CD14-positive monocyte (primary cell): ENCODE measurements at regions not wholly inside any gene's neighbourhood (a gene's known extent, or its start where the extent isn't known, plus 50 kb on each side); places are given as distances from the start of the nearest gene placed in this dataset.

Source experiments
- DNase-seq, 3 donors: peaks; one replicate each; pipeline ENCODE4 v3.0.0-alpha.2; 2011 to 2022
- H2AFZ ChIP-seq: 2 replicates; pipeline ENCODE4 v1.6.0; 2012; ENCODE audit warnings: mild to moderate bottlenecking, low read depth, low read length, inconsistent platforms; ENCODE audit not compliant: insufficient read depth, poor library complexity, severe bottlenecking
- H3K27ac ChIP-seq, 2 donors: 1 replicate in 1 of 2; 2 replicates in 1 of 2; pipeline ENCODE4 v1.5.1; 2012 to 2013; ENCODE audit warnings: low read length in 2 of 2, control low read depth in 1 of 2, inconsistent platforms in 1 of 2, low read depth in 1 of 2, mild to moderate bottlenecking in 1 of 2
- H3K27me3 ChIP-seq, 2 donors: one replicate each; pipeline versions ENCODE4 v1.6.0 to v1.6.1; 2011 to 2013; ENCODE audit warnings: low read length in 2 of 2; ENCODE audit not compliant: control insufficient read depth in 2 of 2, insufficient read depth in 2 of 2
- H3K36me3 ChIP-seq, 2 donors: replicated peaks in 1 of 2; 1 replicate in 1 of 2; 2 replicates in 1 of 2; pipeline versions ENCODE4 v1.5.1 to v1.6.1; 2012 to 2013; ENCODE audit warnings: low read length in 2 of 2, control low read depth in 1 of 2, inconsistent platforms in 1 of 2, mild to moderate bottlenecking in 1 of 2; ENCODE audit not compliant: insufficient read depth in 2 of 2, control insufficient read depth in 1 of 2
- H3K4me1 ChIP-seq, 2 donors: 1 replicate in 1 of 2; 2 replicates in 1 of 2; pipeline versions ENCODE4 v1.5.1 to v1.6.1; 2012 to 2013; ENCODE audit warnings: low read length in 2 of 2, control low read depth in 1 of 2, inconsistent platforms in 1 of 2, mild to moderate bottlenecking in 1 of 2, moderate library complexity in 1 of 2; ENCODE audit not compliant: insufficient read depth in 2 of 2, control insufficient read depth in 1 of 2
- H3K4me2 ChIP-seq: replicated peaks from 2 replicates; pipeline ENCODE3; 2012; ENCODE audit warnings: low read length, moderate library complexity, mild to moderate bottlenecking; ENCODE audit not compliant: poor library complexity, severe bottlenecking; ENCODE audit errors: extremely low read depth
- H3K4me3 ChIP-seq, 3 experiments: fragments of 200-600 bp in 1 of 3; sonication (generic) in 1 of 3; replicated peaks in 1 of 3; 1 replicate in 2 of 3; 2 replicates in 1 of 3; pipeline ENCODE4 v1.5.1; 2011 to 2013; ENCODE audit warnings: low read length in 3 of 3, mild to moderate bottlenecking in 3 of 3, control low read depth in 2 of 3, low read depth in 2 of 3, inconsistent platforms in 1 of 3, moderate library complexity in 1 of 3
- H3K79me2 ChIP-seq: 2 replicates; pipeline ENCODE4 v1.6.0; 2012; ENCODE audit warnings: mild to moderate bottlenecking, control low read depth, inconsistent platforms, low read length, moderate library complexity; ENCODE audit not compliant: insufficient read depth
- H3K9ac ChIP-seq: 2 replicates; pipeline ENCODE4 v1.6.0; 2017; ENCODE audit warnings: low read length, mild to moderate bottlenecking; ENCODE audit not compliant: insufficient read depth, poor library complexity, severe bottlenecking
- H3K9me3 ChIP-seq, 2 donors: replicated peaks in 1 of 2; 1 replicate in 1 of 2; 2 replicates in 1 of 2; pipeline versions ENCODE4 v1.5.1 to v1.6.1; 2012 to 2013; ENCODE audit warnings: low read length in 2 of 2, control low read depth in 1 of 2; ENCODE audit not compliant: control insufficient read depth in 1 of 2, insufficient read depth in 1 of 2
- H4K20me1 ChIP-seq: 2 replicates; pipeline ENCODE4 v1.6.0; 2012; ENCODE audit warnings: mild to moderate bottlenecking, low read length, control low read depth, moderate library complexity; ENCODE audit not compliant: insufficient read depth
- H3K27ac Mint-ChIP-seq, 7 donors: one replicate each; pipeline ENCODE4 v1.8.0; 2020; ENCODE audit warnings: mild to moderate bottlenecking in 7 of 7, mixed read lengths in 7 of 7, moderate library complexity in 6 of 7, inconsistent platforms in 2 of 7
- H3K27me3 Mint-ChIP-seq, 3 donors: one replicate each; pipeline ENCODE4 v1.8.0; 2021 to 2022; ENCODE audit warnings: low read depth in 3 of 3, mild to moderate bottlenecking in 3 of 3, mixed read lengths in 3 of 3, moderate library complexity in 3 of 3, inconsistent platforms in 1 of 3
- H3K36me3 Mint-ChIP-seq, 2 donors: one replicate each; pipeline ENCODE4 v1.8.0; 2020; ENCODE audit warnings: mixed read lengths in 2 of 2, inconsistent platforms in 1 of 2, mild to moderate bottlenecking in 1 of 2
- H3K4me1 Mint-ChIP-seq: one replicate; pipeline ENCODE4 v1.8.0; 2020; ENCODE audit warnings: mild to moderate bottlenecking, mixed read lengths
- H3K4me3 Mint-ChIP-seq, 2 donors: one replicate each; pipeline ENCODE4 v1.8.0; 2020; ENCODE audit warnings: mild to moderate bottlenecking in 2 of 2, mixed read lengths in 2 of 2, moderate library complexity in 1 of 2
- H3K9me3 Mint-ChIP-seq, 7 donors: one replicate each; pipeline ENCODE4 v1.8.0; 2020 to 2022; ENCODE audit warnings: mixed read lengths in 7 of 7, mild to moderate bottlenecking in 6 of 7, moderate library complexity in 6 of 7, inconsistent platforms in 2 of 7
- CTCF ChIP-seq: fragments of 200-600 bp; IDR thresholded peaks from one replicate; pipeline ENCODE4 v1.8.0; 2022; ENCODE audit warnings: antibody characterized with exemption, mild to moderate bottlenecking
- WGBS: methylation state at CpG from one replicate; pipeline ENCODE4 v1.1.5; 2013; ENCODE audit warnings: missing lambda C conversion rate; ENCODE audit not compliant: insufficient coverage; 5-methylcytosine and 5-hydroxymethylcytosine counted together
- intact Hi-C, 2 donors: fragments of 100-400 bp; cut with micrococcal nuclease; formaldehyde crosslinking; loops; one replicate each; pipeline versions ENCODE4 v1.15.0 to v1.15.1; 2023

- no peak overlapping the region for H3K4me3 ChIP-seq
- no peaks in the 10 kb centered on the region for H3K4me1 ChIP-seq
- intact Hi-C loops = no loop called here
- no peak for TF ChIP-seq CTCF
- Mint-ChIP-seq H3K27ac (no peak overlapping the region), H3K36me3 (no peaks in the 10 kb centered on the region), H3K9me3 (peaks cover 0 to 17% (median 7%) of the 10 kb centered on the region in 7 donors), H3K27me3 (peaks cover 2 to 11% (median 5%) of the 10 kb centered on the region in 3 donors), H3K4me3 (no peak overlapping the region), H3K4me1 (no peaks in the 10 kb centered on the region)
- no peak overlapping the region for H3K4me2 ChIP-seq
- H2AFZ ChIP-seq = no peak overlapping the region
- 100% methylated on average over 1 of the region's 2 CpGs for WGBS
- no peak overlapping the region for H3K9ac ChIP-seq
- H3K36me3 ChIP-seq = no peaks in the 10 kb centered on the region
- no peaks in the 10 kb centered on the region for H3K27me3 ChIP-seq
- no peak overlapping the region for H3K27ac ChIP-seq
- peaks cover 0 to 13% of the 10 kb centered on the region in 2 donors for H3K9me3 ChIP-seq
- H4K20me1 ChIP-seq = no peaks in the 10 kb centered on the region
- no peak for DNase-seq
- no peaks in the 10 kb centered on the region for H3K79me2 ChIP-seq
Observed at GRCh38 chr5:135741040-135741439, 93.4 kb upstream of the SLC25A48 start.

- Histone ChIP-seq H3K79me2 (no peaks in the 10 kb centered on the region), H3K4me3 (no peak overlapping the region), H3K27ac (no peak overlapping the region), H3K36me3 (no peaks in the 10 kb centered on the region), H3K4me1 (no peaks in the 10 kb centered on the region), H4K20me1 (no peaks in the 10 kb centered on the region), H3K9ac (no peak overlapping the region), H3K4me2 (no peak overlapping the region), H3K27me3 (no peaks in the 10 kb centered on the region), H2AFZ (no peak overlapping the region), H3K9me3 (peaks cover 0 to 13% of the 10 kb centered on the region in 2 donors)
- TF ChIP-seq CTCF = no peak
- H3K4me1 Mint-ChIP-seq = no peaks in the 10 kb centered on the region
- no peak overlapping the region for H3K4me3 Mint-ChIP-seq
- DNase-seq = no peak
- no peaks in the 10 kb centered on the region for H3K36me3 Mint-ChIP-seq
- no peak overlapping the region for H3K27ac Mint-ChIP-seq
- intact Hi-C loops = no loop called here
- peaks cover 0 to 11% (median 4%) of the 10 kb centered on the region in 7 donors for H3K9me3 Mint-ChIP-seq
- H3K27me3 Mint-ChIP-seq = peaks cover 2 to 15% (median 10%) of the 10 kb centered on the region in 3 donors
- WGBS = no CpG with 5 or more reads among the region's 2 CpGs
Observed at GRCh38 chr5:135740475-135740874, 94.0 kb upstream of the SLC25A48 start.
